ENCODE measurements at regions not wholly inside any gene's neighbourhood (a gene's known extent, or its start where the extent isn't known, plus 50 kb on each side); places are given as distances from the start of the nearest gene placed in this dataset.

DNA sequence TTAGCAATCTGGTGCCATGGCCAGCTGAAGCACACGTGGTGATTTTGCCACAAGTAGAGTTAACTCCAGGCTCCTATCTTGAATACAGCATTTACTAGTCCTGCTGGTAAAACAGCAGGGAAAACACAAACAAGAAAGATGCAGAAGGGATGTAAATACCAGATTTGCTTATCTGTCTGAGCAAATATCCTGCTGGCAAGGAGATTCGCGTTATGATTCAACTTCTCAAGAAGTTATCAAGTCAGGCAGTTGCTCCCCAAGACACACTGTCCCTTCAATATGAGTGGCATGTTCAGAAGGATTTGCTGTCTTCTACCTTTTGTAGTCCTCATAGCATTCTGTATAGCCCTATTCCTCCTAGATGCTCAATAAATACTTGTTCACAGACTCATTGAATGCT is 171.2 kb upstream of the EGLN3 start:
- Histone ChIP-seq H3K4me3 (ENCODE audit: control insufficient read depth in 2 of 3, extremely low read depth in 1 of 3, insufficient read depth in 2 of 3, low read depth in 1 of 3, low read length in 3 of 3) (no peak overlapping the region), H2AFZ (ENCODE audit: control insufficient read depth, low read length) (no peak overlapping the region), H3K36me3 (ENCODE audit: control insufficient read depth in 2 of 2, extremely low read depth in 1 of 2, insufficient read depth in 2 of 2, low read length in 2 of 2) (no peaks in the 10 kb centered on the region), H4K20me1 (ENCODE audit: control insufficient read depth, extremely low read depth, insufficient read depth, low read length) (no peaks in the 10 kb centered on the region), H3K4me1 (ENCODE audit: control insufficient read depth, extremely low read depth, insufficient read depth, low read length) (no peaks in the 10 kb centered on the region), H3K9ac (ENCODE audit: control insufficient read depth, extremely low read depth, insufficient read depth, low read length) (no peak overlapping the region), H3K27me3 (ENCODE audit: control insufficient read depth, extremely low read depth, insufficient read depth, low read length) (no peaks in the 10 kb centered on the region), H3K79me2 (ENCODE audit: control insufficient read depth, insufficient read depth, low read length) (no peaks in the 10 kb centered on the region), H3K4me2 (ENCODE audit: control insufficient read depth, extremely low read depth, insufficient read depth, low read depth, low read length) (no peak overlapping the region), H3K9me3 (ENCODE audit: control insufficient read depth, low read depth, low read length) (no peaks in the 10 kb centered on the region), H3K27ac (ENCODE audit: control insufficient read depth, insufficient read depth, low read length) (no peak overlapping the region), H3K9me1 (ENCODE audit: control insufficient read depth, extremely low read depth, insufficient read depth, low read length) (no peaks in the 10 kb centered on the region)
- no peak for FAIRE-seq
- no peak for DNase-seq (ENCODE audit: low read depth, low spot score)
- TF ChIP-seq, protein P1, sequence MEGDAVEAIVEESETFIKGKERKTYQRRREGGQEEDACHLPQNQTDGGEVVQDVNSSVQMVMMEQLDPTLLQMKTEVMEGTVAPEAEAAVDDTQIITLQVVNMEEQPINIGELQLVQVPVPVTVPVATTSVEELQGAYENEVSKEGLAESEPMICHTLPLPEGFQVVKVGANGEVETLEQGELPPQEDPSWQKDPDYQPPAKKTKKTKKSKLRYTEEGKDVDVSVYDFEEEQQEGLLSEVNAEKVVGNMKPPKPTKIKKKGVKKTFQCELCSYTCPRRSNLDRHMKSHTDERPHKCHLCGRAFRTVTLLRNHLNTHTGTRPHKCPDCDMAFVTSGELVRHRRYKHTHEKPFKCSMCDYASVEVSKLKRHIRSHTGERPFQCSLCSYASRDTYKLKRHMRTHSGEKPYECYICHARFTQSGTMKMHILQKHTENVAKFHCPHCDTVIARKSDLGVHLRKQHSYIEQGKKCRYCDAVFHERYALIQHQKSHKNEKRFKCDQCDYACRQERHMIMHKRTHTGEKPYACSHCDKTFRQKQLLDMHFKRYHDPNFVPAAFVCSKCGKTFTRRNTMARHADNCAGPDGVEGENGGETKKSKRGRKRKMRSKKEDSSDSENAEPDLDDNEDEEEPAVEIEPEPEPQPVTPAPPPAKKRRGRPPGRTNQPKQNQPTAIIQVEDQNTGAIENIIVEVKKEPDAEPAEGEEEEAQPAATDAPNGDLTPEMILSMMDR (optimal IDR thresholded peaks at IDR 0.05 in 1 of 3, IDR thresholded peaks at IDR 0.05 in 1 of 3, conservative IDR thresholded peaks at IDR 0.05 in 1 of 3; ENCODE audit: extremely low read depth in 1 of 3, insufficient read depth in 2 of 3, low read length in 3 of 3), result no peak
- no peak for TF ChIP-seq EZH2 (IDR thresholded peaks at IDR 0.05; ENCODE audit: low read length)
- dilution Hi-C loops (cut with MboI; ENCODE audit: extremely low pct_ligation_motif_present, low sequenced_read_pairs), result no loop called here

DNA sequence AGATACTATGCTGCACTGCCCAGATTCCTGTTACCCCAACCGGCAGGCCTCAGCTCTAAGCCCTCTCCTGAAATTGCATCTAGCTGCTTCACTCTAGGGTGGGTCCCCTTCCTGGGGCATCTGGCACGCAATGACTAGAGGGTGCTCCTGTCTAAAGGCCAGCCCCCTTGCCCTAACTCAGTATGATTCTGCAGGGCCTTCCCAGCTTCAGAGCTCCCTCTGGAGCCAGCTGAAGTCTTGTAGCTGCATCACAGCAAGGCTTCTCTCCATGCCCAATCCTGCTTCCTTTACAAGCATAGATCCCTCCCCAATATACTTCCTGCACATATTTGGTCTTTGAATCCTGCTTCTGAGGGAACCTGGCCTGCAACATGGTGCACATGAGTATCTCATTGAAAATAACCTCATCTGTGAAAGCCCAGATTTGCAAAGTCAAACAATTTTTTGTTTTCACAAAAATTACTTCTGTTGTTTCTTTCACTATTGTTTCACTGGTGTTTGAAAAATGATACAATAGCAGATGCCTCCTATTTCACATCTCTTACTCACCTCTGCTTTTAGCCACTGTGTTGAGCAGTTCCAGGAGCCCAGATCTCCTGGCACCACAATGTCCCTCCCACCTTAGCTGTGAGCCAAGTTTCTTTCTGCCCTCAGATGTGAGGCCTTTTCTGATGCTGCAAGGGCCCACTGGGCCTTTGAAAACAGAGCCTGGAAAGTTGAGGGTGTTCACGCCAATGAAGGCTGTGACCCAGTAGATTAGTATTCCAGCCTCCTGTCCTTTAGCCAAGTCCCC is 169.5 kb upstream of the EGLN3 start:
- no peaks in the 10 kb centered on the region for H3K27me3 ChIP-seq (ENCODE audit: control insufficient read depth, extremely low read depth, insufficient read depth, low read length)
- no peaks in the 10 kb centered on the region for H3K36me3 ChIP-seq (ENCODE audit: control insufficient read depth in 2 of 2, extremely low read depth in 1 of 2, insufficient read depth in 2 of 2, low read length in 2 of 2)
- FAIRE-seq (no peak), DNase-seq (ENCODE audit: low read depth, low spot score) (no peak)
- TF ChIP-seq, protein P1 (optimal IDR thresholded peaks at IDR 0.05 in 1 of 3, IDR thresholded peaks at IDR 0.05 in 1 of 3, conservative IDR thresholded peaks at IDR 0.05 in 1 of 3; ENCODE audit: extremely low read depth in 1 of 3, insufficient read depth in 2 of 3, low read length in 3 of 3), result peak in 1 of 3 experiments; percentile 30
- TF ChIP-seq EZH2 (IDR thresholded peaks at IDR 0.05; ENCODE audit: low read length), result no peak
- no peak overlapping the region for H3K27ac ChIP-seq (ENCODE audit: control insufficient read depth, insufficient read depth, low read length)
- no peaks in the 10 kb centered on the region for H3K9me3 ChIP-seq (ENCODE audit: control insufficient read depth, low read depth, low read length)
- H3K79me2 ChIP-seq (ENCODE audit: control insufficient read depth, insufficient read depth, low read length), result no peaks in the 10 kb centered on the region
- dilution Hi-C loops (cut with MboI; ENCODE audit: extremely low pct_ligation_motif_present, low sequenced_read_pairs), result no loop called here
- no peak overlapping the region for H3K4me2 ChIP-seq (ENCODE audit: control insufficient read depth, extremely low read depth, insufficient read depth, low read depth, low read length)
- no peaks in the 10 kb centered on the region for H4K20me1 ChIP-seq (ENCODE audit: control insufficient read depth, extremely low read depth, insufficient read depth, low read length)
- H3K4me3 ChIP-seq (ENCODE audit: control insufficient read depth in 2 of 3, extremely low read depth in 1 of 3, insufficient read depth in 2 of 3, low read depth in 1 of 3, low read length in 3 of 3), result no peak overlapping the region
- no peaks in the 10 kb centered on the region for H3K9me1 ChIP-seq (ENCODE audit: control insufficient read depth, extremely low read depth, insufficient read depth, low read length)
- no peaks in the 10 kb centered on the region for H3K4me1 ChIP-seq (ENCODE audit: control insufficient read depth, extremely low read depth, insufficient read depth, low read length)
- no peak overlapping the region for H3K9ac ChIP-seq (ENCODE audit: control insufficient read depth, extremely low read depth, insufficient read depth, low read length)
- no peak overlapping the region for H2AFZ ChIP-seq (ENCODE audit: control insufficient read depth, low read length)

Measured in keratinocyte (primary cell).